GM12875 (cell line): ENCODE measurements at regions not wholly inside any gene's neighbourhood (a gene's known extent, or its start where the extent isn't known, plus 50 kb on each side); places are given as distances from the start of the nearest gene placed in this dataset.

Source experiments
- H3K4me3 ChIP-seq: one replicate; pipeline ENCODE4 v1.5.1; 2011; ENCODE audit warnings: low read depth, low read length, control low read depth
- TF ChIP-seq, protein P1 (sequence below): IDR thresholded peaks from 2 replicates; pipeline ENCODE4 v1.5.1; 2011; ENCODE audit warnings: low read depth, mild to moderate bottlenecking, control low read depth, inconsistent platforms, low read length, moderate library complexity, borderline replicate concordance; ENCODE audit not compliant: insufficient read depth

DNA sequence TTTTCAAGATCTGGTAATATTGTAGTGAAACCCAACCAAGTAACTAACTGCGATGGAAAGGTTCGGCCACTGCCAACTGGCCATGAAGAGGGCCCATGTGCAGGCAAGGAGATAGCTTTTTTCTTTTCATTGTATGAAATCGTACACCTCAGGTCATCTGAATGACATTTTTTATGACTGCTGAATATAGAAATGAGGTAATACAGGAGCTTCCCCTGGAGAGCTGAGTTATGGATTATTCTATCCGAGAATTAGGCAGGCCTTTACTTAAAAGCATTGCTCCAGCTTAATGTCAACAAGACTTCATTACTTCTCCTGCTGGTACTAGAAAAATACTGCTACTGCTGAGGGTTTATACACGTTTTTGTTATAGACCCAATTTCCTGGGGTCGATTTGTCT lies 1215.6 kb downstream of the EFNB2 start:
- TF ChIP-seq, protein P1, sequence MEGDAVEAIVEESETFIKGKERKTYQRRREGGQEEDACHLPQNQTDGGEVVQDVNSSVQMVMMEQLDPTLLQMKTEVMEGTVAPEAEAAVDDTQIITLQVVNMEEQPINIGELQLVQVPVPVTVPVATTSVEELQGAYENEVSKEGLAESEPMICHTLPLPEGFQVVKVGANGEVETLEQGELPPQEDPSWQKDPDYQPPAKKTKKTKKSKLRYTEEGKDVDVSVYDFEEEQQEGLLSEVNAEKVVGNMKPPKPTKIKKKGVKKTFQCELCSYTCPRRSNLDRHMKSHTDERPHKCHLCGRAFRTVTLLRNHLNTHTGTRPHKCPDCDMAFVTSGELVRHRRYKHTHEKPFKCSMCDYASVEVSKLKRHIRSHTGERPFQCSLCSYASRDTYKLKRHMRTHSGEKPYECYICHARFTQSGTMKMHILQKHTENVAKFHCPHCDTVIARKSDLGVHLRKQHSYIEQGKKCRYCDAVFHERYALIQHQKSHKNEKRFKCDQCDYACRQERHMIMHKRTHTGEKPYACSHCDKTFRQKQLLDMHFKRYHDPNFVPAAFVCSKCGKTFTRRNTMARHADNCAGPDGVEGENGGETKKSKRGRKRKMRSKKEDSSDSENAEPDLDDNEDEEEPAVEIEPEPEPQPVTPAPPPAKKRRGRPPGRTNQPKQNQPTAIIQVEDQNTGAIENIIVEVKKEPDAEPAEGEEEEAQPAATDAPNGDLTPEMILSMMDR = no peak

DNA sequence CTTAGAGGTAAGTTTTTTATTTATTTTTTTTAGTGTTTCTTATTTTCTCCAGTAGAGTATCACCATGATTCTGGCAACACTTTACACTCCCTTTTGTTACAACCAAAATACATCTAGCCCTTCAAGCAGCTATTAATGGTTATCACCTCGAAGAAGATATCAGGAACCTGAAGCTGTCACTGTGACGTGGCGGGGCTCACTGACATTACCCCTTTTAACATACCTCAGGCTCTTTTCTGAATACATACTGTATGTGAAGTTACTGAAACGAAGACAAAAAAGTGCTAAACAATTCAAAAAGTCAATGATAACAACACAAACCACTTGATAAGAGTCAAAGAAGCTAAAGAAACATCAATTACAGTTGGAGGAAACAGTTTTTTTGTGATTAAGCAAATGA lies 1218.7 kb downstream of the EFNB2 start:
- H3K4me3 ChIP-seq = no peak overlapping the region
- TF ChIP-seq, protein P1 = no peak

More for the DNA sequence above, 1215.6 kb downstream of the EFNB2 start:
- no peak overlapping the region for H3K4me3 ChIP-seq

DNA sequence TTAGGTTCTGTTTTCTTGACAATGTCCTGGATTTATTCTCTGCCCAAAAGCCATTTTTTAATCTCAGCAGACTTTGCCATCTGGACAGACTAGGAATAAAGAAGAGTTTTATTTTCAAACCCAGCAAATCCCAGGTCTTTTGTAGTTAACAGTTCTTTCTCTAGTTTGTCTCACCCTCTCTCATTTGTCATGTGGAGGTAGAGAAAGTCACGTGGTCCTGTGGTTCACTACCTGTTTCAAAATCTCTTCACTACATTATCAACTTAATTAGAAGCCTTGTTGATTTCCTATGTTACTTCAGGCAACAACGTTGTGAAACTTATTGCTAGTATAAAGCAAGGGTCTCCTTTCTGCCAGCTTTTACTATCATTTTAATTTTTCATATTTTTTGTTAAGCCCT lies 1222.6 kb downstream of the EFNB2 start:
- TF ChIP-seq, protein P1 = no peak
- no peak overlapping the region for H3K4me3 ChIP-seq

DNA sequence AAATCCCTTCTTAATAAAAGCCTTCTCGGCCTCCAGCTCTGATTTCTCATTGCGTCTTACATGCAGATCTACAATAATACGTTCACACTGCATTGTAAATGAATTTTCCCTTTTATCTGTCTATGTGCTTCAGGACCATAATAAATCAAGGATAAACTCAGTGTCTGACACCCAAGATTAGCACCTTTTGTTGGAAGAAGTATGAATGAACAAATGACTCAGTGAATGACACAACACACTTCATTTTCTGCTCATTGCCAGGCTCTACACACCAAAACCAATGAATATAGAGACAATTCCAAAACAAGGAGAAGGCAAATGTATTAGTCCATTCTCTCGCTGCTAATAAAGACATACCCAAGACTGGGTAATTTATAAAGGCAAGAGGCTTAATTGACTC lies 1224.4 kb downstream of the EFNB2 start:
- H3K4me3 ChIP-seq = no peak overlapping the region
- TF ChIP-seq, protein P1 = no peak

DNA sequence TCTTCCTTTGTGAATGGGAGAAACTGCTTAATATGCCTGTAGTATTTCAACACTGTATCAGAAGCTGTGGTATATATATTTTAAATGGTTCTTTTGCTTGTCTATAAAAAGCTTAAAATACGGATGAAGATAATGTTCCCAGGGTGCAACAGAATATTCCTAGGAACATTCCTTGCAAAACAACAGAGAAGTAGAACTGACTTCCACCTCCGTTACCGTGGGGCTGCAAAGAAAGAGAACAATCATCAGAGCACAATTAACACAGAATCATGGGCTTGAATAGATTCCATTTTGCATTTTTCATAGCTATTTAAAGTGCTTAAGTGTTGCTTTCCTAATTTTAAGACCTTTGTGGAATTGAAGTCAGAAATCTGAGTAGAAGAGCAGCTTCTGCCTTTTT lies 1227.7 kb downstream of the EFNB2 start:
- no peak overlapping the region for H3K4me3 ChIP-seq
- TF ChIP-seq, protein P1 = no peak

DNA sequence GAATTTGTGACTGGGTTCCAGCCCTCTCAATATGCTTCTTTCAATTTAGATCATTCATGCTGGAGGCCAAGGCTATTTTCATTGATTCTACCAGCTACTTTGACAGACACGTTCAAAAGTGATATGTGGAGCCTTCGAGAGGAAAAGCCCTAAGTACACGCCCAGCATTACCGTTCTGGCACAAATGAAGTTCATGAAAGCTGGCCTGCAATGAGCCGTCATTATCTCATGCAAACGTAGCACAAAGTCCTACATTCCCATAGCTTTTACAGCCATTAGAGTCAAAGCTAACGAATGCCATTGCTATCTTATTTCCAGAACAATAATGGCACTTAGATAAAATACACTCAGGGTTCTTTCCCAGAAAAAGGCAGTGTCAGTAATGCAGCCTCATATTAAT lies 1237.6 kb downstream of the EFNB2 start:
- no peak overlapping the region for H3K4me3 ChIP-seq
- TF ChIP-seq, protein P1 = no peak

DNA sequence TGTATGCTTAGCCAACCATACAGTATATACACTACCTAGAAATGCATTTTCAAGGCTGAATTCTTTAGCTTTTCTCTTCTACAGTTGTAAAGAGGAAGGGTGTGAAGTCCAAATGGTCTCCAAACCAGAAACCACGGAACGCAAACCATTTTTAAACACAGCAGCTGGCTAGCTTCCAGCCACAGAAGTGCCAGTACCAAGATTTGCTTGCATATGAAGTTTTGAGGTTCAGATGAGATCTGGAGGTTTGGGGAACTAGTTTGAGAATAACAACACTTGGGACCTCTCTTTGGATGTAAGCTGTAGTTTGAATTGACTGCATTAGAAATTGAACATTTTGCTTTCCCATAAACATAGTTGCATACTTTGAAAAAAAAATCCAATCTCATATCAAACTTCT lies 1243.5 kb downstream of the EFNB2 start:
- H3K4me3 ChIP-seq = no peak overlapping the region
- TF ChIP-seq, protein P1 = no peak
